HepG2 (cell line): ENCODE measurements at regions not wholly inside any gene's neighbourhood (a gene's known extent, or its start where the extent isn't known, plus 50 kb on each side); places are given as distances from the start of the nearest gene placed in this dataset.

Experiments
- ATAC-seq: fragments of 200-7000 bp; cut with Tn5 transposase; 3 replicates; pipeline ENCODE4 v1.9.1; 2020; ENCODE audit warnings: mild to moderate bottlenecking, moderate library complexity
- BruUV-seq: library from RNA; stranded (reverse); fragments of 400-500 nt; replicated peaks from 2 replicates; lab custom pipeline; 2021; lab: Mats Ljungman, UMichigan
- CTCF ChIA-PET: fragments of 300-600 bp; formaldehyde crosslinking; extraction: SDS; loops from one replicate; lab custom pipeline; 2021; ENCODE audit warnings: low total read pairs, inconsistent platforms, low intra/inter-chr PET ratio; lab: Yijun Ruan, JAX
- POLR2A ChIA-PET: fragments of 350-600 bp; sonication (Branson Sonifier 250); formaldehyde crosslinking; loops from one replicate; lab custom pipeline; 2020; ENCODE audit warnings: antibody characterized with exemption, inconsistent platforms; lab: Yijun Ruan, JAX
- DNase-seq: peaks from one replicate; pipeline ENCODE4 v3.0.0-alpha.2; 2015; ENCODE audit warnings: low spot score
- FAIRE-seq: peaks from 3 replicates; lab custom pipeline; 2011; peaks lifted over from hg19 to GRCh38; lab: Jason Lieb, UNC
- H2AFZ ChIP-seq: one replicate; pipeline ENCODE4 v1.6.1; 2011; ENCODE audit warnings: low read length, inconsistent platforms
- H3K27ac ChIP-seq: fragments of 300-600 bp; 3 replicates; pipeline ENCODE4 v1.8.0; 2011; ENCODE audit warnings: mixed run types, mild to moderate bottlenecking, mixed read lengths, low read length, inconsistent platforms; ENCODE audit not compliant: insufficient read depth; ENCODE audit errors: extremely low read length
- H3K27me3 ChIP-seq, 2 experiments: fragments of 200-600 bp in 1 of 2; 2 replicates in 1 of 2; 3 replicates in 1 of 2; pipeline versions ENCODE4 v1.6.0 to v1.8.0; 2011; ENCODE audit warnings: low read length in 2 of 2, mild to moderate bottlenecking in 2 of 2, moderate library complexity in 2 of 2, inconsistent platforms in 1 of 2; ENCODE audit not compliant: insufficient read depth in 2 of 2, control insufficient read depth in 1 of 2
- H3K36me3 ChIP-seq, 2 experiments: fragments of 200-600 bp in 1 of 2; replicated peaks in 1 of 2; 2 replicates in 1 of 2; 3 replicates in 1 of 2; pipeline versions ENCODE4 v1.5.1 to v1.8.0; 2011; ENCODE audit warnings: low read length in 2 of 2, inconsistent platforms in 1 of 2; ENCODE audit not compliant: insufficient read depth in 2 of 2, control insufficient read depth in 1 of 2
- H3K4me1 ChIP-seq: 2 replicates; pipeline ENCODE4 v1.5.1; 2012; ENCODE audit warnings: low read length, inconsistent platforms; ENCODE audit not compliant: insufficient read depth
- H3K4me2 ChIP-seq: 2 replicates; pipeline ENCODE4 v1.6.0; 2011; ENCODE audit warnings: low read depth, low read length, inconsistent platforms
- H3K4me3 ChIP-seq, 3 experiments: fragments of 200-600 bp in 1 of 3; sonication (generic), shearing (Covaris generic) in 1 of 3; replicated peaks in 1 of 3; 2 replicates each; pipeline ENCODE4 v1.5.1; 2011 to 2016; ENCODE audit warnings: low read length in 3 of 3, inconsistent platforms in 2 of 3, low read depth in 2 of 3, mild to moderate bottlenecking in 2 of 3, control low read depth in 1 of 3, mixed read lengths in 1 of 3; ENCODE audit not compliant: insufficient read depth in 1 of 3
- H3K79me2 ChIP-seq: one replicate; pipeline ENCODE4 v1.6.1; 2011; ENCODE audit warnings: low read length, inconsistent platforms; ENCODE audit not compliant: insufficient read depth
- H3K9ac ChIP-seq: 2 replicates; pipeline ENCODE4 v1.6.0; 2011; ENCODE audit warnings: mild to moderate bottlenecking, low read depth, low read length, inconsistent platforms; ENCODE audit not compliant: insufficient read depth
- H3K9me3 ChIP-seq: 2 replicates; pipeline ENCODE4 v1.5.1; 2012; ENCODE audit warnings: mild to moderate bottlenecking, low read length
- H4K20me1 ChIP-seq: 2 replicates; pipeline ENCODE4 v1.6.0; 2011; ENCODE audit warnings: inconsistent platforms, mild to moderate bottlenecking, low read length, moderate library complexity; ENCODE audit not compliant: insufficient read depth
- CENPBD1 ChIP-seq: sonication (generic); formaldehyde crosslinking; IDR thresholded peaks from 2 replicates; pipeline ENCODE4 v1.8.0; 2022; ENCODE audit warnings: missing genetic modification reagents, low read depth, mild to moderate bottlenecking, borderline replicate concordance
- GABPB1 ChIP-seq: IDR thresholded peaks from 2 replicates; pipeline ENCODE4 v1.6.1; 2016; ENCODE audit warnings: mild to moderate bottlenecking, missing genetic modification reagents, moderate library complexity, missing compliant biosample characterization
- MED8 ChIP-seq: sonication (generic); formaldehyde crosslinking; IDR thresholded peaks from 2 replicates; pipeline ENCODE4 v1.8.1; 2023; ENCODE audit warnings: mild to moderate bottlenecking, missing genetic modification reagents; ENCODE audit not compliant: insufficient replicate concordance
- MXD4 ChIP-seq: IDR thresholded peaks from 2 replicates; pipeline ENCODE4 v1.6.1; 2016; ENCODE audit warnings: mild to moderate bottlenecking, missing biosample characterization, missing genetic modification reagents
- PHF20 ChIP-seq: sonication (generic); formaldehyde crosslinking; IDR thresholded peaks from 2 replicates; pipeline ENCODE4 v1.5.0; 2020; ENCODE audit warnings: mild to moderate bottlenecking, missing genetic modification reagents
- POGK ChIP-seq: sonication (generic); formaldehyde crosslinking; conservative IDR thresholded peaks from 2 replicates; pipeline ENCODE4 v1.8.0; 2022; ENCODE audit warnings: mild to moderate bottlenecking, moderate library complexity, missing genetic modification reagents
- TP53 ChIP-seq: sonication (generic); formaldehyde crosslinking; conservative IDR thresholded peaks from 2 replicates; pipeline ENCODE4 v1.4.0; 2020; ENCODE audit warnings: missing genetic modification reagents
- ZBTB20 ChIP-seq: sonication (generic); formaldehyde crosslinking; IDR thresholded peaks from 2 replicates; pipeline ENCODE4 v1.8.1; 2023; ENCODE audit warnings: missing genetic modification reagents, low read depth, mild to moderate bottlenecking, borderline replicate concordance
- ZNF230 ChIP-seq: sonication (generic); formaldehyde crosslinking; IDR thresholded peaks from 2 replicates; pipeline ENCODE4 v1.4.0; 2020; ENCODE audit warnings: mild to moderate bottlenecking, missing genetic modification reagents
- ZNF317 ChIP-seq: sonication (generic); formaldehyde crosslinking; IDR thresholded peaks from 2 replicates; pipeline ENCODE4 v1.5.0; 2020; ENCODE audit warnings: mild to moderate bottlenecking, missing genetic modification reagents
- ZNF543 ChIP-seq: sonication (generic); formaldehyde crosslinking; IDR thresholded peaks from 2 replicates; pipeline ENCODE4 v1.4.0; 2020; ENCODE audit warnings: mild to moderate bottlenecking, missing genetic modification reagents
- ZNF550 ChIP-seq: sonication (generic); formaldehyde crosslinking; IDR thresholded peaks from 2 replicates; pipeline ENCODE4 v1.4.0; 2020; ENCODE audit warnings: mild to moderate bottlenecking, missing genetic modification reagents, borderline replicate concordance
- ZNF839 ChIP-seq: sonication (generic); formaldehyde crosslinking; IDR thresholded peaks from 2 replicates; pipeline ENCODE4 v1.4.0; 2020; ENCODE audit warnings: missing genetic modification reagents, mild to moderate bottlenecking, borderline replicate concordance
- in situ Hi-C: cut with HindIII; loops from 2 replicates; pipeline ENCODE4 v1.10.0; 2017; ENCODE audit warnings: low pct_unique_long_range_greater_than_20kb; ENCODE audit not compliant: extremely low pct_ligation_motif_present
- intact Hi-C: fragments of 100-400 bp; cut with micrococcal nuclease; formaldehyde crosslinking; loops from one replicate; pipeline ENCODE4 v1.10.0; 2022; ENCODE audit not compliant: unreplicated experiment
- TF ChIP-seq, protein P1 (sequence below): sonication (generic); formaldehyde crosslinking; IDR thresholded peaks from 2 replicates; pipeline ENCODE4 v1.4.0; 2020; ENCODE audit warnings: missing genetic modification reagents
- TF ChIP-seq, protein P2 (sequence below): sonication (generic); formaldehyde crosslinking; IDR thresholded peaks from 2 replicates; pipeline ENCODE4 v1.4.0; 2020; ENCODE audit warnings: low read depth, mild to moderate bottlenecking, missing genetic modification reagents

- no peak for TF ChIP-seq ZNF230 (CRISPR knock-in tag)
- no peak for TF ChIP-seq CENPBD1 (CRISPR knock-in tag)
- no peak for TF ChIP-seq ZNF839
- TF ChIP-seq, all 625 proteins: peak for 0
Measured at GRCh38 chr6:62980093-62980492, 231.2 kb upstream of the FKBP1C start (continued).

DNA sequence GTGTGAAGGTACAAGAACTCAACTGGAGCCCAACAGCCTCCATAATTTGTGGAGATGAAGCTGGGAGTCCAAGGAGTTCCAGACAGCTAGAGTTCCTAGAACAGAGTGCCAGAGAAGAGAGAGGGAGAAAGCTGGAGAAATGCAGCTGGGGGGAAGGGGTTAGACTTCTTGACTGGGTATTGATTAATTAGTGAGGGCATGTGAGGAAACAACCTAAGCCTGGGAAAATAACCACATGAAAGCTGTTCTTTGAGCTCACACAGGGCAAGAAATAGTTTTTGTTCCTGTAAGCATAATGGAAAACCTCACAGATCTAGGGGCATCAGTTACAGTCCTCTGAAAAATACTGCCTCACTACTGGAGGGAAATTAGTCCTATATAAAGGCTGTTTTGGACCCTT is 230.5 kb upstream of the FKBP1C start:
- in situ Hi-C loops: no loop called here
- no peak for DNase-seq
- H2AFZ ChIP-seq: no peak overlapping the region
- ATAC-seq: no peak
- no peaks in the 10 kb centered on the region for H3K79me2 ChIP-seq
- FAIRE-seq: no peak
- ChIA-PET CTCF (no interaction called here), POLR2A (no interaction called here)
- H3K4me1 ChIP-seq: no peaks in the 10 kb centered on the region
- no peak overlapping the region for H3K9ac ChIP-seq
- no peaks in the 10 kb centered on the region for H4K20me1 ChIP-seq
- no peak overlapping the region for H3K4me2 ChIP-seq
- H3K27me3 ChIP-seq: no peaks in the 10 kb centered on the region
- H3K36me3 ChIP-seq: no peaks in the 10 kb centered on the region
- H3K4me3 ChIP-seq: no peak overlapping the region
- intact Hi-C loops: no loop called here
- no TSS peak for BruUV-seq
- no peak overlapping the region for H3K27ac ChIP-seq
- TF ChIP-seq, protein P1, sequence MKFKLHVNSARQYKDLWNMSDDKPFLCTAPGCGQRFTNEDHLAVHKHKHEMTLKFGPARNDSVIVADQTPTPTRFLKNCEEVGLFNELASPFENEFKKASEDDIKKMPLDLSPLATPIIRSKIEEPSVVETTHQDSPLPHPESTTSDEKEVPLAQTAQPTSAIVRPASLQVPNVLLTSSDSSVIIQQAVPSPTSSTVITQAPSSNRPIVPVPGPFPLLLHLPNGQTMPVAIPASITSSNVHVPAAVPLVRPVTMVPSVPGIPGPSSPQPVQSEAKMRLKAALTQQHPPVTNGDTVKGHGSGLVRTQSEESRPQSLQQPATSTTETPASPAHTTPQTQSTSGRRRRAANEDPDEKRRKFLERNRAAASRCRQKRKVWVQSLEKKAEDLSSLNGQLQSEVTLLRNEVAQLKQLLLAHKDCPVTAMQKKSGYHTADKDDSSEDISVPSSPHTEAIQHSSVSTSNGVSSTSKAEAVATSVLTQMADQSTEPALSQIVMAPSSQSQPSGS (CRISPR knock-in tag): no peak
- TF ChIP-seq, protein P2, sequence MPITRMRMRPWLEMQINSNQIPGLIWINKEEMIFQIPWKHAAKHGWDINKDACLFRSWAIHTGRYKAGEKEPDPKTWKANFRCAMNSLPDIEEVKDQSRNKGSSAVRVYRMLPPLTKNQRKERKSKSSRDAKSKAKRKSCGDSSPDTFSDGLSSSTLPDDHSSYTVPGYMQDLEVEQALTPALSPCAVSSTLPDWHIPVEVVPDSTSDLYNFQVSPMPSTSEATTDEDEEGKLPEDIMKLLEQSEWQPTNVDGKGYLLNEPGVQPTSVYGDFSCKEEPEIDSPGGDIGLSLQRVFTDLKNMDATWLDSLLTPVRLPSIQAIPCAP (CRISPR knock-in tag): no peak
- TF ChIP-seq PHF20 (CRISPR knock-in tag): no peak
- TF ChIP-seq TP53 (CRISPR knock-in tag): no peak
- no peak for TF ChIP-seq ZNF317
- no peak for TF ChIP-seq MXD4
- TF ChIP-seq ZBTB20 (CRISPR knock-in tag): no peak
- TF ChIP-seq GABPB1: no peak
- no peak for TF ChIP-seq ZNF543
- no peak for TF ChIP-seq MED8 (CRISPR knock-in tag)
- no peak for TF ChIP-seq ZNF550
- no peak for TF ChIP-seq POGK (CRISPR knock-in tag)
- no peaks in the 10 kb centered on the region for H3K9me3 ChIP-seq
